HG03442 (cell line): ENCODE measurements at regions not wholly inside any gene's neighbourhood (a gene's known extent, or its start where the extent isn't known, plus 50 kb on each side); places are given as distances from the start of the nearest gene placed in this dataset.
"Not testable (repeated sequence)": the region's sequence is repeated elsewhere in the genome, so short reads cannot be mapped to it uniquely, and the experiment has no call there.

Experiments
- ATAC-seq: cut with Tn5 transposase; IDR thresholded peaks from one replicate; pipeline ENCODE4 v1.9.1; 2021; ENCODE audit warnings: mild to moderate bottlenecking, moderate library complexity; ENCODE audit not compliant: unreplicated experiment

DNA sequence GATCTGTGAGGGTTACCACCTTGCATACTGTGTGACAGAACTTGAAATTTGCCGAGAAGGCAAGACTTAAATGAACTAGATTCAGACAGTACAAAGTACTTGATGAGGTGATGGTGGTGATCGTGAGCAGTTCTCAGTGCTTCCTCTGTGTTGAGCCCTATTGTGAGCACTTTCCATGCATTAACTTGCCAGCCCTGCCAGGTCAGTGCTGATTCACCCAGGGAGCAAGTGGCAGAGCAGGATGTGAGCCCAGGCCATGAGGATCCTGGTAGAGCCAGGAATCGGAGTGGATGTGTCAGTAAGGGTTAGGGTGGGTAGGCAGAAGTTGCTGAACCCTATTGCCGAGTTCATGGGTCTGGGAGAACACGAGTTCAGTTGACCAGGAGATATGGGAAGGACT lies 4545.7 kb upstream of the TPTE start:
- not testable (repeated sequence) for ATAC-seq

DNA sequence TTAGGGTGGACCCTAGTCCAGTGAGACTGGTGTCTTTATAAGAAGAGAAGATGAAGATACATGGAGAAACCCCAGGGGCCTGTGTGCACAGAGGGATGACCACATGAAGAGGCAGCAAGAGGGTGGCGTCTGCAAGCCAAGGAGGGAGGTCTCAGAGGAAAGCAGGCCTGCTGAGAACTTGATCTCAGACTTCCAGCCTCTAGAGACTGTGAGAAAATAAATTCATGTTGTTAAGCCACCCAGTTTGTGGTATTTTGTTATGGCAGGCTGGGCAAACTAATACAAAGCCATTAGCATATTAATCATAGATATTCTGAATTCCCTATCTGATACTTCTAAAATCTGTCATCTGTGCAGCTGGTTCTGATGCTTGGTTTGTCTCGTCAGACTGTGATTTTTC lies 4523.8 kb upstream of the TPTE start:
- ATAC-seq = not testable (repeated sequence)

DNA sequence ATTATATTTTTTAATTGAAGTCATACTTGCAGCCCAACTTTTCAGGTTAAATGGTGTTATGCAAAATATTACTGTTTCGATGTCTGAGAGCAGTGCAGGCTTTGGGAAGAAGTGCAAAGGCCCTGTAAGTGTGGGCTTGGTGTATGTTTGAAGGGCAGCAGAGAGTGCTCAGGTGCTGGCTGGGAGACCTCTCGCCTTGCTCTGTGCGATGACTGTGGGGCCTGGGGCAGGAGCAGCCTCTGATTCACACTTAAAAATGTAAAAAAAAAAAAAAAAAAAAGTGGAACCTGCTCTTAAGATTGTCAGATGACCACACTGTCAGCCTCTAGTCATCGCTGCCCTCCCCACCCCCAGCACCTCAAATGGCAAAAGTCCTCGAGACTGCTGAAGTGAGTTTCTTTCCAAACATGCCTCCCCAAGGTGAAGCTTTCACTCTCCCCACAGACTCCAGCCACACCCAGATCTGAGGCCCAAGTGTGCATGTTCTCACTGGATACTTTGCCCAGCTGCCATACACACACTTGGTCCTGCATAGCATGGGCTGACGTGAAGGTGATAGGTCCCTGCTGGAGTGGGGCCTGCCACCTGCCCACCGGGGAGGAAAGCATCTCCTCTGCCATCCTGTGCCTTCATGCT lies 4505.8 kb upstream of the TPTE start:
- not testable (repeated sequence) for ATAC-seq

DNA sequence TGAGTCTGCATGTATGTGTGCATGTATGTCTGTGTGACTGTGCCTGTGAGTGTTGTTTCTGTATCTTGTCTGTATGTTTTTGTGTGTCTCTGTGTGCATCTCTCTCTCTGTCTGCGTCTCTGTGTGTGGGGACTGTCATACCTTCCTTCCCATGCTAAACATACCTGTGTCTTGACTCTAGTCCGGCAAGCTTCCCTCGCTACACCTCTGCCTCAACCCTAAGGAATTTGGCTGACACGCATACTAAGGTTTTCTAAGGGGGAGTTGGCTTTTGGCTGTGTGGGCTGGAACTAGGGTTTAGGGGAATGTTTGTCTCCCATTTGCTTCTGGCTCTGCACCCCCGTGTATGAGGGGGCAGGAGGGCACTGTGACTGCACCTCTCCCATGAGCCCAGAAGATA lies 4500.9 kb upstream of the TPTE start:
- ATAC-seq = not testable (repeated sequence)

DNA sequence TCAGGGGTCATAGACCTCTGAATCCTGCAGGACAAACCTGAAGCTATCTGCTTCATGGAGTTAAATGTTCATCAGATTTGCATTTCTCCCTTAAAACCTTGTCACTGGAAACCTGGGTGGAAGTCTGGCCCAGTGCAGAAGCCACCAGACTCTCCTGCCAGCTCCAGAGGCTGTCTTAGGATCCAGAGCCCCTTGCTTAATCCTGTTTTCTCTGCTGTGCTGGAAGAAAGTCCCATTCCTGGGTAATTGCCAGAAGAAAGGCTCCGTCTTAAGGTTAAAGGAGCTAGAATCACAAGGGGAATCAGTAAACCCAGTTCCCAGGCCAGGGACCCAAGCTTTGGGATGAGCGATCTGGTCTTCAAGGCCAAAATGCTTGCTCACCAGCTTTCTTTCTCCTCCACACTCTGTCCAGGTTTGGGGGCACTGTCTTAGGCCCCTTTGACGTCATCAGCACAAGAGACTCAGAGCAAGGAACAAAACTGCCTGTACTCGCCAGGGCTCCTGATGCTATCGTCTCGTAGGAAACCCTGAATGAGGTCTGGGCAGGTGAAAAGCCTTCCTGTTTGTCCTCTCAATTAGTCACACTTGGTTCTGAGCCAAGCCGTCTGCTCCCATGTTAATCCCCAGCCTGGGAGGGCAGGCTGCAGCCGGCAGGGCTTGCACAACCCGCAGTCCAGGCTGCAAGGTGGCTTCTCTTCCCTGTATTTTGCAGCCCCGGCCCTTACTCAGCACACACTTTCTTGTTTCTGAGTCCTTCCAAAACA lies 4500.2 kb upstream of the TPTE start:
- ATAC-seq = not testable (repeated sequence)

DNA sequence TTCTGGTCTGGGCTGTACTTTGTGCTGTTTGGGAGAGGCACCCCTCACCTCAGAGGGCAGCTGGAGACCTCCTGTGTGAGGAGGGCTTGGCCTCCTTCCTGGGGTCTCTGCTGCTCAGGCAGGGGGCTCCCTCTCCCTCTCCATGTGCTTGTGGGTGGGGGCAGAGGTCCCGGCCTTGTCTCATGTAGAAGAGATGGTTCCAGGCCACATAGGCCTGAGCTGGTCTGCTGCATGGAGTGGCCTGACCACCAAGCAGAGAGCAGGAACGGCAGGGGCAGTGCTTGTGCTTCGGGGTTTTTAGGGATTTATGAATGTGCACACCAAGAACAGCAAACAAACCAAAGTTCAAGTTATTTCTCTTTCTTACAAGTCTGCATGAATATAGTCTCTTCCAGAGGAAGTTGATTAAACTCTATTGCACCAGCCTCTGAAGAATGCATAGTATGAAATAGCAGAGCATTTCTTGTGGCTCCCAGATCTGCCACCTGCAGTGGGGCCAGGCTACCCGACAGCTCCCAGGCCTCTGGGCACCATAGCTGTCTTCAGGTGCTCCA lies 4499.6 kb upstream of the TPTE start:
- ATAC-seq = not testable (repeated sequence)

DNA sequence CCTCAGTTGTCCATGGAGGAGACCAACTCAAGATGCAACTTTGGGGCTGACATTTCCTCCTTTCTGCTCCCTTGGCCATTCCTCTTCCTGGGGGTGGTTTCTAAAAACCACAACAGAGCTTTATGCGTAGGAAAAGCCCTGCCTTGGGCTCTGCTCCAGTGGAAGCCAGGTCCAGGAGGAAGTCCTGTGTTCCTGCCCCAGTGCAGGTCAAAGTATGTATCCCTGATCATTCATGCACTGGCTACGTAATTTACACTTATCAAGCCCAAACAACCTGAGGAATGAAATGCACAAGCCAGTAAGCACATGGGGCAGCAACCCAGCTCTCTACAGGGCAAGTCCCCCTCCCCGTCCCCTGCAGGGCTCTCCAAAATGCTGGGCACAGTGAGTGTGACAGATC lies 4498.1 kb upstream of the TPTE start:
- not testable (repeated sequence) for ATAC-seq

DNA sequence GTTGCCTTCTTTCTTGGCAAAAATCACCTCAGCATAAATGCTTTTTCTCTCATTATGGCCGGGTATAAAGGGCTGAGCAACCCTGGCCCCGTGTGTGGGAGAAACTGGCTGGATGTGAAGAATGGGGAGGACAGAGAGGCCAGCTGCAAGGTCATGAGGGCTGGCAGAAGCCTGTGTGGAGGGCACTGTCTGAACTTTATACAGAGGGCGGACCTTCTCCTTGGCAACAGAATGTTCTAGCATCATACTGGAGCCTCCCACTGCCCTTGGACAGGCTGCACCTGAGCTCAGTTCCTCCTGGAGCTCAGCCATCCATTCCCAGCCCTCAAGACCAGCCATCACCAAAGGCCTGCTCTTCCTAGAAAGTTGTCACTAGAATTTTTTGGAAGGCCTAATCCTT lies 4496.2 kb upstream of the TPTE start:
- not testable (repeated sequence) for ATAC-seq

DNA sequence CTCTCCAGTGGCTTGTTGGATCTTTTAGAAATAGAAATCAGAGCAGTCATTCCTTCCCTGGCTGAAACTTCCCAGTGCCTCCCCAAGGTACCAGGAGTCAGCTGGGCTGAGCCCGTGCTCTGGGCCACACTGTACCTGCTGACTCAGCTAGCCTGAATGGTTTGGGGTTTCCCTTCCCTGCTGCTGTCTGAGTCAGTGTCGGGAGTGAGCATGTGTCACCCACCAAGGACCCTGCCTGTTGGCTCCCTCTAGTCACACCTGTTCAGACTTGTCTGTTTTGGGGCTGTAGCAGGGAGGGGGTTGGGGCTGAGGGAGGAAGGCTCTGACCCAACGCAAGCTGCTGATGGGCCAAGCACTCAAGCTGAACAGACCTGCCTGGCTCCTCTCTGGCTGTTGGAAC lies 4493.9 kb upstream of the TPTE start:
- ATAC-seq = peak; percentile 43

DNA sequence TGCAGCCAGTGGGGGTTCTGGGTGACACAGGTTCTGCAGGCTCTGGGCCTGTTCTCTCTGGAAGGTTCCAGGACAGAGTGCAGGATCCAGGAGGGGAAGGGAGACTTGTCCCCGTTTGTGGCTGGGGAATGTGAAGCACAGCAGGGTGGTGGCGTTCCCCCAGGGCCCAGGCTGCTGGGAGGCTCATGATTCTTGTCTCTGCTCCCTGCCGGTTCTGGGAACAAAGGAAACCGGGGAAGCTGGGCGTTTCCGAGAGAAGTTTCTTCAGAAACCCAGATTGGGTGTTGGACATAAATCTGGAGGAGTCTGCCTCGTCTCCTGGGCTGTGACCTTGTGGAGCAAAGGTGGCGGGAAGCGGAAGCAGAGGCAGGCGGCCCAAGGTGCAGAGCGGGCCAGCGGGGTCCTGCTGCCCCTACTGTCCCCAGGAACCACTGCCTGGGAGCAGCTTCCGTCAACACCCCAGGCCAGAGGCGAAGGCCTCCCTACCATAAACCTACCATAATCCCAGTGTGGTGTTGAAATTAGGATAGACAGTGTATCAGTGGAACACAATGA lies 4487.2 kb upstream of the TPTE start:
- ATAC-seq = not testable (repeated sequence)

DNA sequence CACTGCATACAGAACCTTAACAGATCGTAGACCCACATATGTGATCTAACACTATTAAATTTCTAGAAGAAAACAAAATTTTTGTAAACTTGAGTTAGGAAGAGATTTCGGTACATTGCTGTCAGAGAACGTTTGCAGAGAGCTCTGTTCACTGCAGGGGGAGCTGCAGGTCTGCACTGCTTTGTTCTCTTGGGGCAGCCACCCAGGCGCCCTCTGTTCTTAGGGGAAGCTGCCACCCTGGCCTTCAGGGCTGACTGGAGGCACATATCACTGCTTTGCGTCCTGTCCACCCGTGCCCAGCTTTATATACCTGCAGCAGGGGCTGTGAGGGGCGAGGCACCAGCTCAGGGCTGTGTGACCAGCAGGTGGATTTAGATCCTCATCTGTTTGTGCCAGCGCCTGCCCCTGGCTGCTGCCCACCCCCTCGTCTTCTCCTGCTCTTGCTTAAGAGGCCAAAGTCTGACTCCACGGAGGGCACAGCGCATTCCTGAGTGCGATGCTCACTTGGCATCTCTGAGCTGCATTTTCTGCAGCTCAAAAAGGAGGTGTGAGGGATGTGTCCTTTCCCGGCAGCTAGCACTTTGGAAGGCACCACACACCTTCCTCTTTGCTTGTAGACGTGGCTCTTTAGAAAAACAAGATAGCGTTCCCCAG lies 4486.4 kb upstream of the TPTE start:
- ATAC-seq = not testable (repeated sequence)

DNA sequence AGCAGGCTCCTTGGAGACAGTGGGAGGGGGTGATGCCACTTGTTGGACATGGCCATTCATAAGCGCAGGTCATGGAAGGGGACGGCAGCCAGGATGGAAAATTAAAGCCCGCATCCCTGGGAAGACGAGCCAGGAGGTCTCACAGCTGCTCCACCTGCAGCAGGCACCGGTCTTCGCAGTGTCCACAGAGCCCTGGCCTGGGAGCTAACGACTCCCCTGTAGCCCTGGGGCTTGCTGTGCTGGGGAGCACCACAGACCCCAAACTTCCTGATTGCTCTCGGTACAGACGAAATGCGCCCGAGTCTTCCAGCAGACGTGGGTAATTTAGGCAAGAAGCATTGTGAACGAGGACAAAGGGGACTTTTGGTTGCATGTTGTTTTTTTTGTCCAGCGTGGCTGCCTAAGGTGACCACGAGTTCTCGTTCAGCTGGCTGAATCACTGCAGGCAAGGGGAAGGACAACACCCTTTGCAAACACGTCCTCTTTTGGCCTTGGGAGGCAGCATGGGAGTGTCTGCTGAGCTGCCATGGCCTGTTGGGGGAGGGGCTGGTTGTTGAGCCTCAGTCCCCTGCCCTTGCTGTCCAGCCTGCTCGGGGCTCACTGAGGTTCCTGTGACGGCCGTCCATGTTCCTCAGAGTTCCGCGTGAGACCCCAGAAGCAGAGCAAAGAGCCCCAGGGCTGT lies 4485.8 kb upstream of the TPTE start:
- ATAC-seq = not testable (repeated sequence)

DNA sequence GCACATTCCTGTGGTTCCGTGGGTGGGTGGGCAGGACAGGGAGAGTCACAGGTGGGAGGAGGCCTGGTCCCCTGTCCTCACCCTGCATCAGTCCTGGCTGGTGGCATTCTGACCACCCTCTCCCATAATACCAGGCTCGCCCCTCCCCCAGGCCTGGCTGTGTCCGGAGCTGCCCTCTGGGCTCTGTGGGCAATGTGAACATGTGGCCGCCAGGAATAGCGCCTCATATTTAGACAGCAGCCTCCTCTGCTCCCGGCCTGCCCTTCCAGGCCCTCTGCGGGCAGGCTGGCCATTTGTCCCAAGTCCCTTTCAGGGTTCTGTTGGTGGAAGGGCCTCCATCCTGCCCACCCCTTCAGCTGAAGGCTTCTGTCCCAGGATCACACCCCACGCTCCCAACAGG lies 4482.2 kb upstream of the TPTE start:
- ATAC-seq = not testable (repeated sequence)

DNA sequence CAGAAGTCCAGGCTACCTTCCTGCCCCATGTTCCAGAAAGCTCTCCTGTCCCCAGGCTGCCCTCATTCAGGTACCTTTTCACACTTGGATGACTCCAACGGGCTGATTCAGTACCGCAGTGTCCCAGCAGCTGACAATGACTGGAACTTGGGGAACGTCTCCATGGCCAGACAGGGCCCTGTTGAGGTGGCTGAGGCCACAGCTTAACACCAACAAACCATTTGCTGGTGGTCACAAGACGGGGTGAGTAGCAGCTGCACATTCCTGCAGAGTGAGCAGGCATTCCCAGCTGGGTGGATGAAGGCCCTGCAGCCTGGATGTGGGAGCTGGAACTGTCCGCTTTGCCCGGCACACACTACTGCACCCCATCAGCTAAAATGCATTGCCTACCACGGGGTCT lies 4481.3 kb upstream of the TPTE start:
- not testable (repeated sequence) for ATAC-seq

DNA sequence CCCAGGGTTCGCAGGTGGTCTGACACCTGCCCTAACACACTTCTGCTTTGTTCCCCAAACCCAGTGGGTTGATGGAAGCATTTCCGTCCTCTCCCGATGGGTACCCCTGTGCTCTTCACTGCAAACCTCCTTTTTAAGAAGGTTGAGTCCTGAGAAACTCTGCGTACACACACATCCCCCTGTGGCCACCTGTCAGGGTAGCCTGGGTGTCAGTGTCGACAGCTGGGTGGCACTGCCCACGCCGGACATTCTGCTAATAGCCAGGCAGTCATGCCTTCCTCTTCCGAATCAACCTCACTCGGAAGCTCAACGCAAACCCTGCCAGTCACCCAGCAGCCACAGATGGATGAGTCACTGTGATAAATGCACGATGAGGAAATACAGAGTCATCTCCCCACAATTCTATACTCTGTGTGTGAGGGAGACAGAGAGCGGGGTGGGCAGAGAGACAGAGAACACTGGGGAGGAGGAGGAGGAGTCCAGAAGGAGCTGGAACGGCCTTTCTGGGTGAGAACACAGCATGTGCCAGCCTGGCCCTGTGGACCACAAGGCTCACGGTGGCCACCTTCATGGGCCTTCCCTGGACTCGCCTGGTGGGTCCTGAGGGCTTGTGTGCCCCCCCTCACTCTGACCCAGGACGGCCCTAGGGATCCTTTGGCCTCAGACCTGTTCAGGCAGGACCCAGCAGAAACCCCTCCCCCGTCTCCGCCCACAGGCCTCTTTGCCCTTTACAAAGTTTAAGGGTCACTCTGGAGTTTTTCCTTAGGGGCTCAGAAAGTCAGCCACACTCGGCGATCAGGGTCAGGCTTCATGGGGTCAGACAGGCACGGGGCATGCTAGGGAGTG lies 4477.7 kb upstream of the TPTE start:
- ATAC-seq = not testable (repeated sequence)

DNA sequence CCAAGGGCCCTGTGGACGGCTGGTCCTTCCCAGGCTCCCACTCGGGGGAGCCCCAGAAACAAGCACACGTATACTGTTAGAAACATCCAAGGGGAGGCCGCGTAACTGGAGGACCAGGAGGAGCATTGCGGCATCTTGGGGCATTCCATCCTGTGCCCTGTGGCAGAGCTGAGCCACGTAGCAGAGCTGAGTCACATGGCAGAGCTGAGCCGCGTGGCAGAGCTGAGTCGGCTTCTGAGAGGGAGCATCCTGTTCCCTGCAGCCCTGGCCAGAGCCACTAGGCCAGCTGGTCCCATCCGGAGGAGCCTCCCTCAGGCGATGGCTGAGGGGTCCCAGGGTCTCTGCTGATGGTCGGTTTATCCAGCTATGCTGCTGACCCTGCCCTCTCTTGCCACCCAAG lies 4476.7 kb upstream of the TPTE start:
- ATAC-seq = not testable (repeated sequence)

DNA sequence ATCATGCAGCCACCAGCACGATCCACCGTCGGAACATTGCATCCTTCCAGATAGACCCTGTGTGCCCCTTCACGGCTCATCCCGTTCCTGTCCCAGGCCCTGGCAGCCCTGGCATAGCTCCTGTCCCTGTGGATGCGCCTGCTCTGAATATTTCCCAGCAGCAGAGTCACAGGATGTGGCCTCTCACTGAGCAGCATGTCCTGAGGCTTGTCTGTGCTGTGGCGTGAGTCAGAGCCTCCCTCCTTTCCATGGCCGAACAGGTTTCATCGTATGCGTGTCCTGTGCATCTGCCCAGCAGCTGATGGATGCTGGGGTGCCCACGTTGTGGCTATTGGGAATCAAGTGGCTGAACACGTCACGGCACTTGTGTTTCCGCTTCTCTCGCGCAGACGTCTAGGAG lies 4471.5 kb upstream of the TPTE start:
- not testable (repeated sequence) for ATAC-seq

DNA sequence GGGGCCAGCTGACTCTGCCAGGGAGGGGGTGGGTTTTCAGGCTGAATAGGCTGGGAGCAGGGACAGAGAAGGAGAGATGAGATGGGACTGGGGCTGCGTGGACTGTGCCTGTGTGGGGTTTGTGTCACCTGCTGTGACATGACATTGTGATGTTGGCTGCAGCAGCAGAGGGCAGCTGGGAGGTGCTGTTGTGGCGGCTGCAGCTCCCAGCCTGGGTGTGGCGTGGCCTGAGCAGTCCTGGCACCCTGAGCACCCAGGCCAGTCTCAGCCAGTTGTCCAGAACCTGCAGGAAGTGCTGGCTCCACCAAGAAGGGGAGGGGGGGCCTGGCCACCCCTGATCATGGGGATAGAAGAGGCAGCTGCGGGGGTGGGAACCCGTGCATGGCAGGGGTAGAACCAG lies 4469.3 kb upstream of the TPTE start:
- ATAC-seq = not testable (repeated sequence)

DNA sequence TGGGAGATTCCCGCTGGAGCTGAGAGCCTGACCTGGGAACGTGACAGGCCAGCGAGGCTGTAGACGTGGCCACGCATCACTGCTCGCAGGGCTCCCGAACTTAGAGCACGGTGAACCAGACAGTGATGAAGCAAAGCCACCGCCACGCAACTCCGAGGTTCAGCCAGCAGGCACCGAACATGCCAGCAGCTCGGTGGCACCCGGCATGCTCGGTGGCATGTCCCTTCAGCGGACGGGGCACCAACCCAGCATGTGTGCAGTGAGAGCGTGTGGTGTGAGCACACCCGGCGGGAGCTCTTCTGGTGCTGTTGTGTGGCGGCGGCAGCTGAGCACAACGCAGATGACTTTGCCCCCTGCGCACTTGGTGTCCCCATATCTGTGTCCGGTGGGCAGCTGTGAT lies 4468.2 kb upstream of the TPTE start:
- ATAC-seq = not testable (repeated sequence)

DNA sequence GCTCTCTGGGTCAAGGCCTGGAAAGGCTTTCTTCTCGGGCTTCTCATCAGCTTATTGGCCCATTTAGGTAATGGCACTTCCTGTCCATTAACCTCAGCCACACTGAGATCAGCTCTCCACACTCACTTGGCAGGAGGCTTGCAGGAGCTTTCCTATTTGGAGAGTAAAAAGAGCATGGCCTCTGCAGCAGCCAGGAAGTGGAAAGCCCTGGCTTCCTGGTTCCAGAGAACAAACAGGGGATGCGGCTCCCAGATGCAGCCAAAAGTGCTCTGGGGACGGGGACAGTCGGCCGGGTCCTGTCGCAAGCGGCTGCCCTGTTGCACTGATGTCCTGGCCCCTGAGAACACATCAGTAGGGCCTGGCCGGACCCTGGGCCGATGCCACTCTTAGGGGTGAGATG lies 4462.4 kb upstream of the TPTE start:
- not testable (repeated sequence) for ATAC-seq
